CD14-positive monocyte (primary cell): ENCODE measurements at regions not wholly inside any gene's neighbourhood (a gene's known extent, or its start where the extent isn't known, plus 50 kb on each side); places are given as distances from the start of the nearest gene placed in this dataset.

Experiments used
- DNase-seq, 3 donors: peaks; one replicate each; pipeline ENCODE4 v3.0.0-alpha.2; 2011 to 2022
- H2AFZ ChIP-seq: 2 replicates; pipeline ENCODE4 v1.6.0; 2012; ENCODE audit warnings: mild to moderate bottlenecking, low read depth, low read length, inconsistent platforms; ENCODE audit not compliant: insufficient read depth, poor library complexity, severe bottlenecking
- H3K27ac ChIP-seq, 2 donors: 1 replicate in 1 of 2; 2 replicates in 1 of 2; pipeline ENCODE4 v1.5.1; 2012 to 2013; ENCODE audit warnings: low read length in 2 of 2, control low read depth in 1 of 2, inconsistent platforms in 1 of 2, low read depth in 1 of 2, mild to moderate bottlenecking in 1 of 2
- H3K27me3 ChIP-seq, 2 donors: one replicate each; pipeline versions ENCODE4 v1.6.0 to v1.6.1; 2011 to 2013; ENCODE audit warnings: low read length in 2 of 2; ENCODE audit not compliant: control insufficient read depth in 2 of 2, insufficient read depth in 2 of 2
- H3K36me3 ChIP-seq, 2 donors: replicated peaks in 1 of 2; 1 replicate in 1 of 2; 2 replicates in 1 of 2; pipeline versions ENCODE4 v1.5.1 to v1.6.1; 2012 to 2013; ENCODE audit warnings: low read length in 2 of 2, control low read depth in 1 of 2, inconsistent platforms in 1 of 2, mild to moderate bottlenecking in 1 of 2; ENCODE audit not compliant: insufficient read depth in 2 of 2, control insufficient read depth in 1 of 2
- H3K4me1 ChIP-seq, 2 donors: 1 replicate in 1 of 2; 2 replicates in 1 of 2; pipeline versions ENCODE4 v1.5.1 to v1.6.1; 2012 to 2013; ENCODE audit warnings: low read length in 2 of 2, control low read depth in 1 of 2, inconsistent platforms in 1 of 2, mild to moderate bottlenecking in 1 of 2, moderate library complexity in 1 of 2; ENCODE audit not compliant: insufficient read depth in 2 of 2, control insufficient read depth in 1 of 2
- H3K4me2 ChIP-seq: replicated peaks from 2 replicates; pipeline ENCODE3; 2012; ENCODE audit warnings: low read length, moderate library complexity, mild to moderate bottlenecking; ENCODE audit not compliant: poor library complexity, severe bottlenecking; ENCODE audit errors: extremely low read depth
- H3K4me3 ChIP-seq, 3 experiments: fragments of 200-600 bp in 1 of 3; sonication (generic) in 1 of 3; replicated peaks in 1 of 3; 1 replicate in 2 of 3; 2 replicates in 1 of 3; pipeline ENCODE4 v1.5.1; 2011 to 2013; ENCODE audit warnings: low read length in 3 of 3, mild to moderate bottlenecking in 3 of 3, control low read depth in 2 of 3, low read depth in 2 of 3, inconsistent platforms in 1 of 3, moderate library complexity in 1 of 3
- H3K79me2 ChIP-seq: 2 replicates; pipeline ENCODE4 v1.6.0; 2012; ENCODE audit warnings: mild to moderate bottlenecking, control low read depth, inconsistent platforms, low read length, moderate library complexity; ENCODE audit not compliant: insufficient read depth
- H3K9ac ChIP-seq: 2 replicates; pipeline ENCODE4 v1.6.0; 2017; ENCODE audit warnings: low read length, mild to moderate bottlenecking; ENCODE audit not compliant: insufficient read depth, poor library complexity, severe bottlenecking
- H3K9me3 ChIP-seq, 2 donors: replicated peaks in 1 of 2; 1 replicate in 1 of 2; 2 replicates in 1 of 2; pipeline versions ENCODE4 v1.5.1 to v1.6.1; 2012 to 2013; ENCODE audit warnings: low read length in 2 of 2, control low read depth in 1 of 2; ENCODE audit not compliant: control insufficient read depth in 1 of 2, insufficient read depth in 1 of 2
- H4K20me1 ChIP-seq: 2 replicates; pipeline ENCODE4 v1.6.0; 2012; ENCODE audit warnings: mild to moderate bottlenecking, low read length, control low read depth, moderate library complexity; ENCODE audit not compliant: insufficient read depth
- H3K27ac Mint-ChIP-seq, 7 donors: one replicate each; pipeline ENCODE4 v1.8.0; 2020; ENCODE audit warnings: mild to moderate bottlenecking in 7 of 7, mixed read lengths in 7 of 7, moderate library complexity in 6 of 7, inconsistent platforms in 2 of 7
- H3K27me3 Mint-ChIP-seq, 3 donors: one replicate each; pipeline ENCODE4 v1.8.0; 2021 to 2022; ENCODE audit warnings: low read depth in 3 of 3, mild to moderate bottlenecking in 3 of 3, mixed read lengths in 3 of 3, moderate library complexity in 3 of 3, inconsistent platforms in 1 of 3
- H3K36me3 Mint-ChIP-seq, 2 donors: one replicate each; pipeline ENCODE4 v1.8.0; 2020; ENCODE audit warnings: mixed read lengths in 2 of 2, inconsistent platforms in 1 of 2, mild to moderate bottlenecking in 1 of 2
- H3K4me1 Mint-ChIP-seq: one replicate; pipeline ENCODE4 v1.8.0; 2020; ENCODE audit warnings: mild to moderate bottlenecking, mixed read lengths
- H3K4me3 Mint-ChIP-seq, 2 donors: one replicate each; pipeline ENCODE4 v1.8.0; 2020; ENCODE audit warnings: mild to moderate bottlenecking in 2 of 2, mixed read lengths in 2 of 2, moderate library complexity in 1 of 2
- H3K9me3 Mint-ChIP-seq, 7 donors: one replicate each; pipeline ENCODE4 v1.8.0; 2020 to 2022; ENCODE audit warnings: mixed read lengths in 7 of 7, mild to moderate bottlenecking in 6 of 7, moderate library complexity in 6 of 7, inconsistent platforms in 2 of 7
- CTCF ChIP-seq: fragments of 200-600 bp; IDR thresholded peaks from one replicate; pipeline ENCODE4 v1.8.0; 2022; ENCODE audit warnings: antibody characterized with exemption, mild to moderate bottlenecking
- WGBS: methylation state at CpG from one replicate; pipeline ENCODE4 v1.1.5; 2013; ENCODE audit warnings: missing lambda C conversion rate; ENCODE audit not compliant: insufficient coverage; 5-methylcytosine and 5-hydroxymethylcytosine counted together
- intact Hi-C, 2 donors: fragments of 100-400 bp; cut with micrococcal nuclease; formaldehyde crosslinking; loops; one replicate each; pipeline versions ENCODE4 v1.15.0 to v1.15.1; 2023

- no peak overlapping the region for H3K27ac Mint-ChIP-seq
- H3K79me2 ChIP-seq: no peaks in the 10 kb centered on the region
- H3K4me2 ChIP-seq: no peak overlapping the region
- H2AFZ ChIP-seq: no peak overlapping the region
- H3K27me3 ChIP-seq: no peaks in the 10 kb centered on the region
- H3K27me3 Mint-ChIP-seq: peaks cover 4 to 8% (median 5%) of the 10 kb centered on the region in 3 donors
- H3K4me3 ChIP-seq: no peak overlapping the region
- no peak for TF ChIP-seq CTCF
- no peak overlapping the region for H3K9ac ChIP-seq
- H3K4me1 ChIP-seq: no peaks in the 10 kb centered on the region
- no peak overlapping the region for H3K4me3 Mint-ChIP-seq
- no peaks in the 10 kb centered on the region for H3K36me3 ChIP-seq
- H3K4me1 Mint-ChIP-seq: no peaks in the 10 kb centered on the region
- no peaks in the 10 kb centered on the region for H4K20me1 ChIP-seq
- no peaks in the 10 kb centered on the region for H3K36me3 Mint-ChIP-seq
- WGBS: 79% methylated on average over 4 of the region's 5 CpGs
- no peak for DNase-seq
- no peaks in the 10 kb centered on the region for H3K9me3 Mint-ChIP-seq
- intact Hi-C loops: no loop called here
- peaks cover 0 to under 1% of the 10 kb centered on the region in 2 donors for H3K9me3 ChIP-seq
- H3K27ac ChIP-seq: no peak overlapping the region
Measured at GRCh38 chr20:57769756-57770155, 59.9 kb upstream of the PMEPA1 start.

GRCh38 chr20:57768519-57768918 lies 58.7 kb upstream of the PMEPA1 start:
- no peak overlapping the region for H3K4me3 ChIP-seq
- no peaks in the 10 kb centered on the region for H3K4me1 ChIP-seq
- intact Hi-C loops: no loop called here
- H3K36me3 ChIP-seq: no peaks in the 10 kb centered on the region
- no peak overlapping the region for H2AFZ ChIP-seq
- no CpG with 5 or more reads among the region's 1 CpG for WGBS
- peaks cover 0 to 4% of the 10 kb centered on the region in 2 donors for H3K9me3 ChIP-seq
- TF ChIP-seq CTCF: no peak
- no peak overlapping the region for H3K27ac ChIP-seq
- no peaks in the 10 kb centered on the region for H3K79me2 ChIP-seq
- H3K4me2 ChIP-seq: no peak overlapping the region
- no peak for DNase-seq
- no peaks in the 10 kb centered on the region for H3K36me3 Mint-ChIP-seq
- no peak overlapping the region for H3K4me3 Mint-ChIP-seq
- H3K27me3 Mint-ChIP-seq: peaks cover 0 to 8% (median 5%) of the 10 kb centered on the region in 3 donors
- H3K9me3 Mint-ChIP-seq: peaks cover 0 to 2% (median 0%) of the 10 kb centered on the region in 7 donors
- no peaks in the 10 kb centered on the region for H4K20me1 ChIP-seq
- H3K27ac Mint-ChIP-seq: no peak overlapping the region
- no peaks in the 10 kb centered on the region for H3K4me1 Mint-ChIP-seq
- no peak overlapping the region for H3K9ac ChIP-seq
- H3K27me3 ChIP-seq: no peaks in the 10 kb centered on the region
